GM12874 (cell line): ENCODE measurements at regions not wholly inside any gene's neighbourhood (a gene's known extent, or its start where the extent isn't known, plus 50 kb on each side); places are given as distances from the start of the nearest gene placed in this dataset.

Experiments used
- CTCF ChIP-seq: IDR thresholded peaks from 2 replicates; pipeline ENCODE4 v1.5.1; 2011; ENCODE audit warnings: low read depth, mild to moderate bottlenecking, control low read depth, low read length, moderate library complexity; ENCODE audit not compliant: insufficient read depth

GRCh38 chr4:100842856-100843255 lies 325.0 kb upstream of the EMCN start:
- no peak for TF ChIP-seq CTCF

GRCh38 chr4:100841911-100842310 lies 324.1 kb upstream of the EMCN start:
- no peak for TF ChIP-seq CTCF

GRCh38 chr4:100839712-100840111 lies 321.9 kb upstream of the EMCN start:
- TF ChIP-seq CTCF = no peak

- TF ChIP-seq CTCF = no peak
These were observed 320.5 kb upstream of the EMCN start for GRCh38 chr4:100838286-100838685.

- TF ChIP-seq CTCF = no peak
These were observed 319.1 kb upstream of the EMCN start for GRCh38 chr4:100836929-100837328.

GRCh38 chr4:100834616-100835015 lies 316.8 kb upstream of the EMCN start:
- no peak for TF ChIP-seq CTCF

- TF ChIP-seq CTCF = no peak
These were observed 316.1 kb upstream of the EMCN start for GRCh38 chr4:100833906-100834305.
